ENCODE measurements at regions not wholly inside any gene's neighbourhood (a gene's known extent, or its start where the extent isn't known, plus 50 kb on each side); places are given as distances from the start of the nearest gene placed in this dataset.
"Not testable (repeated sequence)": the region's sequence is repeated elsewhere in the genome, so short reads cannot be mapped to it uniquely, and the experiment has no call there.

- no peak for DNase-seq (ENCODE audit: low read depth in 2 of 2)
Observed at GRCh38 chr5:109989994-109990722, 300.4 kb downstream of the MAN2A1 start.

GRCh38 chr5:109990723-109991359 is 301.1 kb downstream of the MAN2A1 start:
- no peak for DNase-seq (ENCODE audit: low read depth in 2 of 2)

GRCh38 chr5:109992264-109992915 is 302.7 kb downstream of the MAN2A1 start:
- no peak for DNase-seq (ENCODE audit: low read depth in 2 of 2)

GRCh38 chr5:109994135-109994534 is 304.4 kb downstream of the MAN2A1 start:
- DNase-seq (ENCODE audit: low read depth in 2 of 2), result no peak

GRCh38 chr5:109996246-109996645 is 306.5 kb downstream of the MAN2A1 start:
- no peak for DNase-seq (ENCODE audit: low read depth in 2 of 2)

- DNase-seq (ENCODE audit: low read depth in 2 of 2), result no peak
Observed at GRCh38 chr5:109997161-109997560, 307.4 kb downstream of the MAN2A1 start.

- DNase-seq (ENCODE audit: low read depth in 2 of 2), result no peak
Observed at GRCh38 chr5:109998208-109998607, 308.5 kb downstream of the MAN2A1 start.

- DNase-seq (ENCODE audit: low read depth in 2 of 2), result no peak
Observed at GRCh38 chr5:109998726-109999125, 309.0 kb downstream of the MAN2A1 start.

- DNase-seq (ENCODE audit: low read depth in 2 of 2), result no peak
Observed at GRCh38 chr5:110001648-110002047, 311.9 kb downstream of the MAN2A1 start.

- DNase-seq (ENCODE audit: low read depth in 2 of 2), result no peak
Observed at GRCh38 chr5:110002652-110003051, 312.9 kb downstream of the MAN2A1 start.

GRCh38 chr5:110005907-110006562 is 316.3 kb downstream of the MAN2A1 start:
- DNase-seq (ENCODE audit: low read depth in 2 of 2), result not testable (repeated sequence)

GRCh38 chr5:110007101-110007500 is 317.4 kb downstream of the MAN2A1 start:
- no peak for DNase-seq (ENCODE audit: low read depth in 2 of 2)

GRCh38 chr5:110008131-110008530 is 318.4 kb downstream of the MAN2A1 start:
- no peak for DNase-seq (ENCODE audit: low read depth in 2 of 2)

- DNase-seq (ENCODE audit: low read depth in 2 of 2), result no peak
Observed at GRCh38 chr5:110012145-110012544, 322.4 kb downstream of the MAN2A1 start.

- no peak for DNase-seq (ENCODE audit: low read depth in 2 of 2)
Observed at GRCh38 chr5:110013017-110013416, 323.3 kb downstream of the MAN2A1 start.

GRCh38 chr5:110017854-110018253 is 328.1 kb downstream of the MAN2A1 start:
- no peak for DNase-seq (ENCODE audit: low read depth in 2 of 2)

- DNase-seq (ENCODE audit: low read depth in 2 of 2), result no peak
Observed at GRCh38 chr5:110018509-110018908, 328.8 kb downstream of the MAN2A1 start.

- no peak for DNase-seq (ENCODE audit: low read depth in 2 of 2)
Observed at GRCh38 chr5:110019119-110019518, 329.4 kb downstream of the MAN2A1 start.

- no peak for DNase-seq (ENCODE audit: low read depth in 2 of 2)
Observed at GRCh38 chr5:110019780-110020179, 330.1 kb downstream of the MAN2A1 start.

- DNase-seq (ENCODE audit: low read depth in 2 of 2), result no peak
Observed at GRCh38 chr5:110021251-110021650, 331.5 kb downstream of the MAN2A1 start.

- no peak for DNase-seq (ENCODE audit: low read depth in 2 of 2)
Observed at GRCh38 chr5:110025160-110025559, 335.4 kb downstream of the MAN2A1 start.

- no peak for DNase-seq (ENCODE audit: low read depth in 2 of 2)
Observed at GRCh38 chr5:110027527-110028322, 338.0 kb downstream of the MAN2A1 start.
